Erythroblast (primary cell): ENCODE measurements at regions not wholly inside any gene's neighbourhood (a gene's known extent, or its start where the extent isn't known, plus 50 kb on each side); places are given as distances from the start of the nearest gene placed in this dataset.

ENCODE experiments used
- GATA1 ChIP-seq: IDR thresholded peaks from 2 replicates; pipeline ENCODE4 v1.6.1; 2011; ENCODE audit warnings: low read depth, mild to moderate bottlenecking, control low read depth, low read length, moderate library complexity
- POLR2A ChIP-seq: IDR thresholded peaks from 2 replicates; pipeline ENCODE4 v1.6.1; 2011; ENCODE audit warnings: mild to moderate bottlenecking, low read length

DNA sequence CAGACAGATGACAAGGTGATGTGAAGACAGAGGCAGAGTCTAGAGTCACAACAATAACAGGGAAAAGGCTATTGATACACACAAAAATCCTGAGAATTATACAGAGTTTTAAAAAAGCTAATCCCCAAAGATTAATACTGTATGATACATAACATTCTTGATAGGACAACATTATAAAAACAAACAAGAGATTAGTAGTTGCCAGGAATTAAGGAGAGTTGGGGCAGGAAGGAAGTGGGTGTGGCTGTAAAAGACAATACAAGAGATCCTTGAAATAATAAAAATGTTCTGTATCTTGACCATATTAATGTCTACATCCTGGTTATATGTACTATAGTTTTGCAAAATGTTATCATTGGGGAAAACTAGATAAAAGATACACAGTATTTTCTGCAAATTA, 309.5 kb upstream of the PMFBP1 start:
- TF ChIP-seq POLR2A (no peak), GATA1 (no peak)
